ENCODE measurements at regions not wholly inside any gene's neighbourhood (a gene's known extent, or its start where the extent isn't known, plus 50 kb on each side); places are given as distances from the start of the nearest gene placed in this dataset.

- ATAC-seq (no peak), DNase-seq (ENCODE audit: low read depth in 1 of 2, low spot score in 1 of 2) (no peak), FAIRE-seq (no peak)
- H3K4me2 ChIP-seq, result no peak overlapping the region
- H3K27ac ChIP-seq, result 0 out of 6 replicates have a peak overlapping the region, but pooled peaks of 1 of the 2 experiments have one; percentile 19
- H3K4me3 ChIP-seq, result no peak overlapping the region
- H3K4me1 ChIP-seq, result peaks cover 6% of the 10 kb centered on the region; the same call in 1 of the 3 replicates
- CTCF ChIA-PET, result interaction anchor here (1.4 kb wide), 1 partner anchor 15 kb away, joined by 3 read pairs; no protein-coding TSS in a partner anchor
- TF ChIP-seq KDM5A (IDR thresholded peaks at IDR 0.05) (no peak), CEBPB (IDR thresholded peaks at IDR 0.05) (no peak), ATOH8 (CRISPR knock-in tag; IDR thresholded peaks at IDR 0.05; ENCODE audit: low read depth) (no peak), JUN (IDR thresholded peaks at IDR 0.05) (no peak), FOXS1 (CRISPR knock-in tag; IDR thresholded peaks at IDR 0.05) (no peak)
- POLR2A ChIA-PET, result no interaction called here
- H3K9me3 ChIP-seq, result no peaks in the 10 kb centered on the region
These were observed 167.3 kb upstream of the KCNJ6 start for GRCh38 chr21:38083535-38083934.

GRCh38 chr21:38086580-38086979 lies 170.2 kb upstream of the KCNJ15 start:
- no peak for TF ChIP-seq RNF2 (IDR thresholded peaks at IDR 0.05; ENCODE audit: borderline replicate concordance, low read depth)
- TF ChIP-seq NPAS2 (CRISPR knock-in tag; IDR thresholded peaks at IDR 0.05; ENCODE audit: borderline replicate concordance), result no peak
- TF ChIP-seq CBX8 (IDR thresholded peaks at IDR 0.05), result no peak
- no peak for TF ChIP-seq ZNF302 (CRISPR knock-in tag; IDR thresholded peaks at IDR 0.05)
- TF ChIP-seq E2F6 (IDR thresholded peaks at IDR 0.05; ENCODE audit: borderline replicate concordance, low read depth), result no peak
- TF ChIP-seq MAX (IDR thresholded peaks at IDR 0.05), result no peak
- no peak for TF ChIP-seq NR3C1 (IDR thresholded peaks at IDR 0.05)
- no peak for TF ChIP-seq FOXS1 (CRISPR knock-in tag; IDR thresholded peaks at IDR 0.05)
- ChIA-PET CTCF (no interaction called here), POLR2A (no interaction called here)
- Histone ChIP-seq H3K27ac (no peak overlapping the region), H3K4me1 (peaks cover 6% of the 10 kb centered on the region; the same call in 1 of the 3 replicates), H3K4me2 (no peak overlapping the region), H3K9me3 (no peaks in the 10 kb centered on the region), H3K4me3 (no peak overlapping the region)
- DNase-seq (ENCODE audit: low read depth in 1 of 2, low spot score in 1 of 2), result no peak
- no peak for FAIRE-seq
- 84% methylated on average over 1 of the region's 1 CpG for WGBS (ENCODE audit: missing lambda C conversion rate)
- ATAC-seq, result no peak

GRCh38 chr21:38088916-38089762 lies 167.7 kb upstream of the KCNJ15 start:
- no peak for ATAC-seq
- no peak overlapping the region for H3K27ac ChIP-seq
- no peak for FAIRE-seq
- H3K9me3 ChIP-seq, result no peaks in the 10 kb centered on the region
- DNase-seq (ENCODE audit: low read depth in 1 of 2, low spot score in 1 of 2), result no peak
- CTCF ChIA-PET, result interaction anchor here (1.7 kb wide), 1 partner anchor 10 kb away, joined by 4 read pairs; no protein-coding TSS in a partner anchor
- H3K4me3 ChIP-seq, result no peak overlapping the region
- no peak overlapping the region for H3K4me2 ChIP-seq
- TF ChIP-seq CBX2 (IDR thresholded peaks at IDR 0.05; ENCODE audit: borderline replicate concordance, low read depth) (no peak), JUN (IDR thresholded peaks at IDR 0.05) (no peak), CBX8 (IDR thresholded peaks at IDR 0.05) (no peak), EHMT2 (IDR thresholded peaks at IDR 0.05; ENCODE audit: low read depth) (no peak), ZC3H11A (IDR thresholded peaks at IDR 0.05) (no peak), HOXB5 (CRISPR knock-in tag; IDR thresholded peaks at IDR 0.05) (no peak), FOSB (CRISPR knock-in tag; IDR thresholded peaks at IDR 0.05) (no peak), ATOH8 (CRISPR knock-in tag; IDR thresholded peaks at IDR 0.05; ENCODE audit: low read depth) (no peak), PBX3 (IDR thresholded peaks at IDR 0.05) (no peak), FOXS1 (CRISPR knock-in tag; IDR thresholded peaks at IDR 0.05) (no peak), ELK1 (IDR thresholded peaks at IDR 0.05; ENCODE audit: low read depth, low read length) (no peak), MAZ (IDR thresholded peaks at IDR 0.05; ENCODE audit: borderline replicate concordance, low read depth, low read length) (no peak), POLR2A (IDR thresholded peaks at IDR 0.05; ENCODE audit: low read length) (no peak), ESRRA (IDR thresholded peaks at IDR 0.05; ENCODE audit: borderline replicate concordance, low read length) (no peak), BHLHE40 (IDR thresholded peaks at IDR 0.05; ENCODE audit: low read depth, low read length) (no peak), ZNF302 (CRISPR knock-in tag; IDR thresholded peaks at IDR 0.05) (no peak), REST (IDR thresholded peaks at IDR 0.05) (no peak)
- POLR2A ChIA-PET, result no interaction called here
- WGBS (ENCODE audit: missing lambda C conversion rate), result 80% methylated on average over 13 of the region's 13 CpGs
- no peaks in the 10 kb centered on the region for H3K4me1 ChIP-seq

Measured in A549 (cell line).